ENCODE measurements at regions not wholly inside any gene's neighbourhood (a gene's known extent, or its start where the extent isn't known, plus 50 kb on each side); places are given as distances from the start of the nearest gene placed in this dataset.
A peak's percentile ranks its signal among the peaks of the same experiment; 100 is the strongest.
"Not testable (repeated sequence)": the region's sequence is repeated elsewhere in the genome, so short reads cannot be mapped to it uniquely, and the experiment has no call there.

DNA sequence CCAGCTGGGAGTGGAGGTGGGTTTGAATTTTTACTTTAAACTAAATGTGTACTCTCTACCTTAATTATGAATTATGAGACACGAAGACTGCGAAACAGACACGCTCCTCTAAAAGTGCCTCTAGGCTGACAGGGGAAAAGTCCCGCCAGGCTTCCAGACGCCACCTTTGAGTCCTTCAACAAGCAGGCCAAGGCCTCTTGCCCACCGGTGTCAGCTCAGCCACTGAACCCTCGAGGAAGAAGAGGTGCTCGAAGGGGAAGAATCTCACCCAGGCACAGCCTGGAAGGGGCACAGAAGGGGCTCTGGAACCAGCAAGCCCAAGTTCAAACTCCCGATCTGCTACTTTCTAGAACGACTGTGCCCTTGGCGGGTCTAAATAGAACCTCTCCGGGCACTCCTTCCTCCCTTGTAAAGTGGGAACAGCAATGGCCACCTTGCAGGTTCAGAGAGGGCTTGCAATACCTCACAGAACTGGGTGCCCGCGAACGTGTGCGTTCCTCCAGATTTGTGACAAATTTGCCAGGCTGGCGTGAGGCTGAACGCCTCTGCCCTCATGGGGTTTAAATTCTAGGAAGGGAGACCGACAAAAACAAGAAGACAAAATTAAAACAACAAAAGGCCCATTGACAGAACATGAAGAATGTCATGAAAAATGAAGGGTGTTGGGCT, 158.5 kb upstream of the GRK3 start:
- peak overlapping the region; percentile 64 for H3K4me3 ChIP-seq (ENCODE audit: low read depth, low read length)
- DNase-seq (ENCODE audit: low read depth) = no peak

DNA sequence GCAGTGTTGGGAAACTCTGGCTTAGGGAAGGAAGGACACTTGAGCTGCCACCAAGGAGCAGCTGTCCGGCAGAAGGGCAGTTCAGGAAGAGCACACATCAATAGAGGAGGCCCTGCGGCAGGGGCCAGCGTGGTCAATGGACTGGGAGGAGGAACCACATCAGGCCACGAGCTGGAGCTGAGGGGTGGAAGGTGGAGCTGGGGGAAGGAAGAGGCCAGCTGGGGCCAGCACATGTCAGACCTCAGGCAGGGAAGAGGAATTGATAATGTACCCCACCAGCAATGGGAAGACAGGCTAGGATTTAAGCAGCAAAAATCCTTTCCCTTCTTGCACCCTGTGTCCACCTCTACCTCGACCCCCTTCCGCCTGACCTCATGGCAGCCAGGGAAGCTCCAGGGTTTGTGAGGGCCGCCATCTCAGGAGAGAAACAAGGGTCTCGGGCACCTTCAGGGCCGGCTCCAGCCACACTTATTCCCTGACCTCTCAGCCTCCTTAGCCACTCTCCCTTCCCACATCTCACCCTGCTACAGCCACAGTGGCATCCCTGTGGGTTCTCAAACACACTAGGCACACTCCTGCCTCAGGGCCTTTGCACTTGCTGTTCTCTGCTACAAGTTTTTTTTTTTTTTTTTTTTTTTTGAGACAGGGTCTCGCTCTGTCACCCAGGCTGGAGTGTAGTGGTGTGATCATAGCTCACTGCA, 157.8 kb upstream of the GRK3 start:
- DNase-seq (ENCODE audit: low read depth) = no peak
- no peak overlapping the region for H3K4me3 ChIP-seq (ENCODE audit: low read depth, low read length)

DNA sequence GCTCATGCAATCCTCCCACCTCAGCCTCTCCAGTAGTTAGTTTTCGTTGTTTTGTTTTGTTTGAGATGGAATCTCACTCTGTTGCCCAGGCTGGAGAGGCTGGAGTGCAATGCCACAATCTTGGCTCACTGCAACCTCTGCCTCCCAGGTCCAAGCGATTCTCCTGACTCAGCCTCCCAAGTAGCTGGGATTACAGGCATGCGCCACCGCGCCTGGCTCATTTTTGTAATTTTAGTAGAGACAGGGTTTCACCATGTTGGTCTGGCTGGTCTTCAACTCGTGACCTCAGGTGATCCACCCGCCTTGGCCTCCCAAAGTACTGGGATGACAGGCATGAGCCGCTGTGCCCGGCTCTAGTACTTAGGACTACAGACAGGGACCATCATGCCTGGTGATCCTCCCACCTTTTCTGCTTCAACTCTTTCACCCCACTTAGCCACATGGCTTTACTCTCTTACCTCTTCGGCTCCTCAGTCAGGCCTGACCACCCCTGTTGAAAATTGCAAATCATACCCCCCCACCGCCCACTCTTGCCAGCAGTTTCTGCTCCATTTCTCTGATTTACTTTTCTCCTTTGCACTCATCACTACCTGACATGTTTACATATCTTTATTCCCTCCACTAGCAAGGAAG, 157.1 kb upstream of the GRK3 start:
- DNase-seq (ENCODE audit: low read depth) = no peak
- H3K4me3 ChIP-seq (ENCODE audit: low read depth, low read length) = no peak overlapping the region

DNA sequence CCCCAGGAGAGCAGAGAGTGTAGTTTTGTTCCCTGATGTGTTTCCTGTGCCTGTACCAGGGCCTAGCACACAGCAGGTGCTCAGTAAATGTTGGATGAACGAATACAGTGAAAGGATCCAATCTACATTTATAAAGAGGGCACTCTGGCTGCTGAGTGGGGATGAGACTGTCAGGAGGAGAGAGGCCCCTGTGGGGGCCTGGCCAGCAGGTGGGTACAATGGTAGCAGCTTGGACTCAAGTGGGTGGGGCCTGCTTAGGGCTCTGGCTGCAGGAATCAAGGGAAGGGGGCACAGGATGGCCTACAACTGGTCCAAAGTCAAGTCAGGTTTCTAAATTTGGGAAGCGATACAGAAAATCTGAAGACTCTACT, 156.6 kb upstream of the GRK3 start:
- no peak for DNase-seq (ENCODE audit: low read depth)
- no peak overlapping the region for H3K4me3 ChIP-seq (ENCODE audit: low read depth, low read length)

DNA sequence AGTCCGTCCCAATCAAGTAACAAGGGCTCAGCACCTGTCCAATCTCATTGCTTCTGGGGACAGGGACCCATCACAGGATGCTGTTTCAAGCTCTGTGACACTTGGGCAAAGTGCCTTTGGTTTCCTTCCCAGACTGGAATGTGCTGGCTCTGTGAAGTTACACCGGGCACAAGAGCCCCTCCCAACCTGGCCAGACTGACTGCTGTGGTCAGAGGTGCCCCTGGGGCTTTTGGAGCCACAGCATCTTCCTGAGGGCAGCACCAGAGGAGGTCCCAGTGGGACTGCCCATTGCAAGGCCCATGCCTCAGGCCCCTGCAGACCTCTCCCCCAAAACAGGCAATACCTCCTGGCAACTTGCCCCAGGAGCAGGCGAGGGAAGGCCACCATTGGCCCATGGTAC, 155.2 kb upstream of the GRK3 start:
- DNase-seq (ENCODE audit: low read depth) = no peak
- no peak overlapping the region for H3K4me3 ChIP-seq (ENCODE audit: low read depth, low read length)

DNA sequence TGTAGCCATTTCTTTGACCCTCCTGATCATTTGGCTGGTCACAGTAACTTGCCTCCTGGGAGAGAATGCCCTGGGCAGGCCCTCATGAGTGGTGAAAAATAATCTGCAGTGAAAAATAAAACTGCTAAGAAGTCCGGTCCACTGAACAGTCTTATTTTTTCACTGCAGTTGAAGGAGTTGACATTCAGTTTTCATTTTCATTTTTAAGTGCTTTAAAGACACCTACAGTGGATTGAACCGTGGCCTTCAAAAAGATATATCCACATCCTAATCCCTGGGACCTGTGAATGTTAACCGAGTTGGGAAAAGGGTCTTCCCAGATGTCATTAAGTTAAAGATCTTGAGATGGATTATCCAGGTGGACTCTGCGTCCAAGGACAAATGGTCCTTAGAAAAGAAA, 153.6 kb upstream of the GRK3 start:
- no peak for DNase-seq (ENCODE audit: low read depth)
- no peak overlapping the region for H3K4me3 ChIP-seq (ENCODE audit: low read depth, low read length)

DNA sequence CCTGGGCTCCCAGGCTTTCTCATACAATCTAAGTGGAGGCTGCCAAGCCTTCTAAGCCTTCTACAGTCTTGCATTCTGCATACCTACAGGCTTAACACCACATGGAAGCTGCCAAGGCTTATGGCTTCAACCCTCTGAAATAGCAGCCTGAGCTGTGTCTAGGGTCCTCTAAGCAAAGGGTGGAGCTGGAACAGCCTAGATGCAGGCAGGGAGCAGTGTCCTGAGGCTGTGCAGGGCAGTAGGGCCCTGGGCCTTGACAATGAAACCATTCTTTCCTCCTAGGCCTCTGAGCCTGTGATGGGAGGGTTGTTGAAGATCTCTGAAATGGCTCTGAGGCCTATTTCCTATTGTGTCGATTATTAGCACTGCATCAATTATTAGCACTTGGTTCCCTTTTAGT, 150.9 kb upstream of the GRK3 start:
- DNase-seq (ENCODE audit: low read depth) = no peak
- H3K4me3 ChIP-seq (ENCODE audit: low read depth, low read length) = no peak overlapping the region

DNA sequence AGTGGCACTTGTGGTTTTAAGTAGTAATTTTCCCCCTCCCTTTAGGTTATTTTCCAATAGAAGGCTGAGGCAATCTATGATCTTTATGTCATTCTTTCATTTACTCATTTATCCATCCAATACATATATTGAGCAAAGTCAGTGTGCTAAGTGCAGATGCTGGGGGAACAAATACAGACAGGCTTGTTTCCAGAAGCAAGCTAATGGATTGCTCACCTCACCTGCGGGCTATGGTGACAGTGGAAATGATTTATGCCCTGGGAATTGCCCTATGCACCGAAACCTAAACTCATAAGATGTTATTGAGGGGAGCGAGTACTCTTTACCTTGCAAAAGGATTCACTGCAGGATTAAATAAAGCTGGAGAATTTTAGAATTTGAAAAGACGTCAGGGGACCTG, 148.7 kb upstream of the GRK3 start:
- H3K4me3 ChIP-seq (ENCODE audit: low read depth, low read length); DNase-seq (ENCODE audit: low read depth): not testable (repeated sequence)

DNA sequence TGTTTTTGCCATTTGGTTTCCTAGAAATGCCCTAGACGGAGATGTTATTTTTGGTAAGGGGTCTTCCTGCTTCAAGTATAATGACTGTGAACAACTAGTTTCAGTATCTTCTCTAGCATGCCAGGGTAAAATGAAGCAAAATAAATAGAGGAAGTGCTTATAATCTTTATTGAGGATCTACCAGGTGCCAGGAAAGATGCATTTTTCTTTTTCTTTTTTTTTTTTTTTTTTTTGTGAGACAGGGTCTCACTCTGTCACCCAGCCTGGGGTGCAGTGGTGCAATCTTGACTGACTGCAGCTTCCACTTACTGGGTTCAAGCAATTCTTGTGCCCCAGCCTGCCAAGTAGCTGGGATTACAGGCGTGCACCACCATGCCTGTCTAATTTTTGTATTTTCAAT, 146.6 kb upstream of the GRK3 start:
- not testable (repeated sequence) for H3K4me3 ChIP-seq (ENCODE audit: low read depth, low read length); DNase-seq (ENCODE audit: low read depth)

DNA sequence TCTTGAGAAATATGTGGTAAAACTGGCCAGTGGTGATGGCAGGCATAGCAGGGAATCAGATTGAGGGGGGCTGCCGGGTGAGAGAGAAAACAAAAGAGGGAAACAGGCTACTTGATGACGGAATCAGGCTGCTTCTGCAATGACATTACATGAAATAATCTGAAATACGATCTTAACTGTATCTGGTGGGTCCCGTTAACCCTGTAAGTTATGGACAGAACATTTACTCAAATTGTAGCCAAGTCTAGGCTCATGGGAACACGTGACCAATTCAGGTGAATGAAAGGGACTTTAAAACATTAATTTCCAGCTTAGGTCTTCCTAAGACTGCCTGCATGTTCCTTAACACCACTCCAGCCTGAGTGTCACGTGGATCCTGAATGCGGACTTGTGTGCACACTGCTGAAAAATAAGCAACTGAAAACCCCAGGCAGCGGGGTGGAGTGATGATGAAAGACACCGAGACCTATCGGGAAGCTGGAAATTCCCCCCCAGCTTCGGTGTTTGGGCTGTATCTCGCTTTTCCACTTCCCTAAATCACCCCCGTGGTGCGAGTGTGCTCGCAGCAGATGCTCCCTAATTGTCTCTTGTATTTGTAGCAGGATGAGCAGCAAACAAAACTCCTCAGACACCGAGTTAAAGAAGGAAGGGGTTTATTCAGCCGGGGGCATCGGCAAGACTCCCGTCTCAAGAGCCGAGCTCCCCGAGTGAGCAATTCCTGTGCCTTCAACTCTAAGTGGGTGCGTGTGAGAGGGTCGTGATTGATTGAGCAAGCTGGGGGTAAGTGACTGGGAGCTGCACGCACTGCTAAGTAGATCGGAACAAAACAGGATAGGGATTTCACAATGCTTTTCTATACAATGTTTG, 145.0 kb upstream of the GRK3 start:
- DNase-seq (ENCODE audit: low read depth) = no peak
- peak overlapping the region; percentile 14 for H3K4me3 ChIP-seq (ENCODE audit: low read depth, low read length)

DNA sequence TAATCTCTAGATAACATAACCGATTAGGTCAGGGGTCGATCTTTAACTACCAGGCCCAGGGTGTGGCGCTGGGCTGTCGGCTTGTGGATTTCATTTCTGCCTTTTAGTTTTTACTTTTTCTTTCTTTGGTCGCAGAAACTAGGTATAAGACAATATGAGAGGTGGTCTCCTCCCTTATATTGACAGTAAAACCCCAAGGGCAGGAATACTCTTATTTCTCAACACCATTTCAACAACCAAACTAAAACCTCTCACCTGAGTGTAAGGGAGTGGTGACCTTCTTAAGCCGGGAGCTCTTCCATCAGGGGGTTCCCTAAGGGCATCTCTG, 144.4 kb upstream of the GRK3 start:
- H3K4me3 ChIP-seq (ENCODE audit: low read depth, low read length); DNase-seq (ENCODE audit: low read depth): not testable (repeated sequence)

DNA sequence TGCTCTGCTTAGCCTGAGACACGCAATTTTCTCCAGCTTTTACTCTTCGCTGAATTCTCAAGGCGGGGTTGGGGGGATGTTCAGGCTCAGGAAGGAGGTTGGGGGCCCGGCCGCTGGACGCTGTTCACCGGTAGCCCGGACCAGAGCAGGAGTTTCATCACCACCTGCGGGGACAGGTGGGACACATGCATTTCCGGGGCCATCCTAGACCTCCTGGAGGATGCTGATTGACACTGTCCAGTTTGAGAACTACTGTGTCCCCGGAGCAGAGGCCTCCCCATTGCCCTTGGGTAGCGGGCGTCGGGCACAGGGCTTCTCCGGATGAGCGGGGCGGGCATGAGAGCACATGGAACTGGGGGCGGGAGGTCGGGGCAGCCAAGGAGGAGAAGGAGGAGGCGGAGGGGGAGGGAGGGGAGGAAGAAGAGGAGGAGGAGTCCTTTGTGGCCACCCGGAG, 144.0 kb upstream of the GRK3 start:
- DNase-seq (ENCODE audit: low read depth) = no peak
- H3K4me3 ChIP-seq (ENCODE audit: low read depth, low read length) = no peak overlapping the region

DNA sequence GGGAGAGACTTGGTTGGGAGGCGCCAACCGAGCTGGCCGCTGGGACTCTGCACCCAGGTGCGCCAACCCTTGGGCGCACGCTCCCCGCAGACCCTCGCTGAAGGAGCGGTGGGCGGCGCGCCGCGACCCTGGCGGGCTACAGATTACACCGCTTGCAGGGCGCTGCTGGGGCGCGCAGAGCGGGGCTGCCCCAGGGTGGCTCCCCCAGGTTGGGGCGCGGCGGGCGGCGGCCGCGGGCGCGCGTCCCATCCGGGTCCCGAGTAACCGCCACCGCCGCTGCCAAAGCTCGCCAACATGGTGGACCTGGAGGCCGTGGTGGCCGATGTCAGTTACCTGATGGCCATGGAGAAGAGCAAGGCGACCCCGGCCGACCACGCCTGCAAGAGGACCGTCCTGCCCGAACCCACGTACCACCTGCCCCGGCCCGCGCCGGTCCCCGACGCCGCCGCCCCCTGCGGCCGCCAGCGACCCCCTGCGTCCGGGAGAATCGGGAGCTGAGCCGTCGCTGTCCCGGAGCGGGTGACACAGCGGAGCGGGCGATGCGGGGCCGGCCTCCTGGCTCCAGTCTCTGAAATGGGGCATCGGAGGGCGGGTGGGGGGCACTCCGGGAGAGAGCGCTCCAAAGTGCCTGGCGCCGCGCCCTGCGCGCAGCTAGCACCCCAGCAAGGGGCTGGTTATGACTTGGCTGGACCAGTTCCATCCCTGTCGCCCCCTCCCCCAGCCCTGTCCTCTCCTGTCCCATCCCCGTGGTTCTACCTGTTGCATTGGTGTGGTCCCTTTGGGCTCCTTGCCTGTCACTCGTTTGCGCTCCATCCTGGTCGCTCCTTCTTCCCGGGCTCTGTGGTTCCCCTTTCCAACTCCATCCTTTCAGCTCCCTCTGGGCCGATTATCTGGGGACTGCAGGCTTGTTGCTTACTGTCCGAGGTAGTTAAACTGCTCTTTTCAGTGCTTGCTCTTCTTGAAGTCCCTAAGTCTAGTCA, 143.3 kb upstream of the GRK3 start:
- H3K4me3 ChIP-seq (ENCODE audit: low read depth, low read length) = no peak overlapping the region
- no peak for DNase-seq (ENCODE audit: low read depth)

DNA sequence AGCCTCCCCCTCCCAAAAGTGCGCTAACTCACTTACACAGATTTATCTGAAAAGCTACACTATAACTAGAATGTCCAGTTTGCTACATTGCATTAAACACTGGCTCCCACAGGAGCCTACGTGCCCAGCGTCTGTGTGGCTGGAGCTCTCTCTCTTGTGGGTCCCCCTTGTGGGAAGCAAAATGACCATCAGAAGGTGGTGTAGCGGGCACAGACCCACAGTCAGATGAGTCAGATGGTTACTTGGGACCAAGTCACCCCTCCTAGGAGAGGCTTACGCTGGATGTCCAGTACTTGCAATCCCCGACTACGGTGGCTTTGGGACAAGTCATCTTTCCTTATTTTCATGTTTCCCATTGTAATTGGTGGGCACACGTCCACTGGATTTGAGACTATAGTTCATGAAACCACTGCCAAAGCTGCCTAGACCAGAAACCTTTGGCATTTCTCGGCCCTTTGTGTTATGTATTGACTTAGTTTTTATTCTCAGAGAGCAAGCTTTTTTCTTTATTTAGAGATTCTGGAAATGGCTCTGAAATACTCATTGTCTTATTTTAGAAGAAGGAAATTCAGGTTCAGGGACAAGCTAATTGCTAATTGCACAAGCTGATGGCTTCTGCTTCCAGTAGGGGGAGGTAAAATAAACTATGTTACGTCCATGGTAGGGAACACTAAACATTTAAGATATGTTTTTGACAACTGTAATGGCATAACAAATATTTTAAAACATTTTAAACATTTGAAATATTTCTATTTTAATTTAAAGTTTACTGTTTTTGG, 137.8 kb upstream of the GRK3 start:
- not testable (repeated sequence) for H3K4me3 ChIP-seq (ENCODE audit: low read depth, low read length); DNase-seq (ENCODE audit: low read depth)

DNA sequence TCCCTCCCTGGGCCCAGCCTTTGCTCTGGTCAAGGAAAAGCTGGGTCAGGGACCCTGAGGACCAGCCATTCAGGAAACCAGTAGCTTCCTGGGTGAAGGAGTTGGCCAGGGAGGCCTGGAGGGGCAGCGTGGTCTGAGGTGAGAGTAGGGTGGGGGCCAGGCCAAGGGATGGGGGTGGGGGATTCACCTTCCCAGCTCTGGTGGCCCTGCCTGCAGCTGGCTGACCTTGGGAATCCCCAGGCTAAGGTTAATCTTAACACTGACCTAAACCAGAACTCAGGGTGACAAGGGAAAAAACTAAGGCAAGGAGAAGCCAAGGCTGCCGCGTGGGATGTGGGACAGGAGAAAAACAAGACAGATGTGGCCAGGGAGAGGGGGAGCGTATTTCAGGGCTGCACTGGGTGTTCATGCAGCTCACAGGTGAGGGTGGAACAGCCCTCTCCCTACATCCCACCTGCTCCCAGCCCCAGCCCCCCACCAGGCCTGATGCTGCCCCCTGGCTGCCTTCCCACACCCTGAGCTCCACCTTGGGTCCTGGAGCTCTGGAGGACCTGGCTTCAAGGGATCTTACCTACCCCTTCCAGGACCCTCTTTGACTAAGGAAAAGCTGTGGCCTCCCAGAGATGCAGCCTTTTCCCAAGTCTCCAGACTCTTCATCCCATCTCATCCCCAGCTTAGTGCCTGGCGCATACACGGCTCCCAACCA, 132.7 kb upstream of the GRK3 start:
- not testable (repeated sequence) for DNase-seq (ENCODE audit: low read depth); H3K4me3 ChIP-seq (ENCODE audit: low read depth, low read length)

DNA sequence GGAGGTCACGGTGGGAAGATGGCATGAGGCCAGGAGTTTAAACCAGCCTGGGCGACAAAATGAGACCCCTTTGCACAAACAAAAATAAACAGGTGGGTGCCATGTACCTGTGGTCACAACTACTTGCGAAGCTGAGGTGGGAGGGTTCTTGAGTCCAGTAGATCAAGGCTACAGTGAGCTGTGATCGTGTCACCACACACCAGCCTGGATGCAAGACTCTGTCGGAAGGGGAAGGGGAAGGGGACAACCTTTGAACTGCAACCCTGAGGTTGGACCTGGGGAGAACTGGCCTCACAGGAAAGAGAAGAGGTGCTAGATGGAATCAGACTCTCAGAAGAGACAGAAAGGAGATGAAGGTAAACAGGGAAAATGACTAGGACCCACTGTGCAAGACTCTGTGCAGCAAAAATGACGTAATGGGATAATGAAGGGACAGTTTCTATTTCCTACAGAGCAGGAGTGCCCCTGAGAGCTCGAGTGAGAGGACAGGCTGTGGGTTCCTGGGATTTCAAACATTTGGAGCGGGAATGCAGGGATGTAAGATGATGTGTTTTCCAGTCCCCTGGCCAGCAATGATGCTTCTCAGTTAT, 131.0 kb upstream of the GRK3 start:
- not testable (repeated sequence) for H3K4me3 ChIP-seq (ENCODE audit: low read depth, low read length); DNase-seq (ENCODE audit: low read depth)

DNA sequence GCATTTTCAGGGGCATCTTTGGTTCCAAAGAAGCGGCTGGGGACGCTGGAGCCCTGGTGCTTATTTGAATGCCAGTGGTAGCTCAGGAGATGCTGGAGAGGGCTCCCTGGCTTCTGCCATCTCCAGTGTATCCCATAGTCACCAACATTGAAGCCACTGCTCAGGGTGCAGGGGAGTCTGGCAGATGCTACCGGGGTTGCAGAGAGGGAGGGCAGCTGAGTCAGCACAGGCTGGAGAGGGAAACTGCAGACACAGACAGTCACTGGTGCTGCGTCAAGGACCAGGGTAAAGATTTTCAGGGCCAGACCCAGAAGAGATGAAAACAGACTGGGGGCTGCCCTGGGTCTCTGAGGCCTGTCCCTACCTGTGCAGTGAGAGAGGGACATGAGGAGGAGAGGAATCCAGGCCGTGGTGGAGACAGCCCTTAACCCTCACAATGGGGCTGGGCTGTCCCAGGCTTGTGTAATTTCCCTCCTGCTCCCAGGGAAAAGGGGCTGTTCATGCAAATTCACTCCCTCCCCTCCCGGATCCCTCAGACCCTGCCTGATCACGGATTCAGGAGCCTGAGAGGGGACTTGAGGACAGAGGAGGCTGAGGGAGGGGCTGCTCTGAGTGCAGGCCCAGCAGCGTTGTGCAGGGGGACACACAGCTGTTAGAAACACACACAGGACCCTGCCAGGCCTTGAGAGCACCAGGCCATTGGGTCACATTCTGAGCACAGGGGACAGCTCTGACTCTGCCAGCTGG, 126.9 kb upstream of the GRK3 start:
- no peak overlapping the region for H3K4me3 ChIP-seq (ENCODE audit: low read depth, low read length)
- no peak for DNase-seq (ENCODE audit: low read depth)
